ENCODE measurements at regions not wholly inside any gene's neighbourhood (a gene's known extent, or its start where the extent isn't known, plus 50 kb on each side); places are given as distances from the start of the nearest gene placed in this dataset.
A peak's percentile ranks its signal among the peaks of the same experiment; 100 is the strongest.

DNA sequence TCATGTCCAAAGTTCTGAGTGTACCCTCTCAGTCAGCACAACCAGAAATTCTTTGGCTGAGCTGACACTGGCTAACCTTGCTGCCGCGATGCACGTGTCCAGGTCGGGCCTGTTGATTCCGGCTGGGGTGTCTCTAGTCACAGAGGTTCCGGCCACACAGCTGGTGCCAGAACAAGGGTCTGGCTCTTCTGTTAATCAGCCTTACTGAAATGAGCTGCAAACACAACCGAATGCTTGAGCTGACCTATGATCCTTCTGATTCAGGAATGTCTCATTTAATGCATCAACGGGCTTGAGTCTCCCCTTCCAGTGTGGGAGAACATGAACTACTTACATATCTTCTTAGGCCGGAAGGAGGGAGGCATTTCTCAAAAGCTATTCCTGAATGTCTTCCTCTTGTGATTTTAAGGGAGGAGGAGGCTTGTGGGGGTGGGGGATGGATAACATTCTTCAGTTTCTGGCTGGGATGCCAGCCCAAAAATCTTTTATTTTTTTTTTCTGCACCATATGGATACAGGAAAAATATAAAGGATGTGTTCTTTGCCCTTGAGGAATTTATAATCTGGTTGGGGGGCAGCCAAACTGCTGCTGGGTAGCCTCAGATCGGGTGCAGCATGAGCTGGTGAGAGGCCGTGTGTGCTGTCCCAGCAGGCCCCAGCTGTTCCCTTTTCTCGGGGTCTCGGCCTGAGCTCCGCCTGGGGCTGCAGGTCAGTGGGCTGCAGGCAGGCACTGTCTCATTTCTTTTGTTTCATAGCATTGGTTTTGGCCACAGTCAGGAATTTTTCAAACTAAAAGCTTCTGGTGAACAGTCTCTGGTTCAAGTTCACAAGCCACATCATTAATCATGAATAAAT lies 319.1 kb upstream of the TBL1XR1 start (continued):
- TF ChIP-seq TBP (CRISPR knock-in tag; IDR thresholded peaks at IDR 0.05) (no peak), CCAR2 (optimal IDR thresholded peaks at IDR 0.05; ENCODE audit: low read depth, low read length) (no peak), RBAK (CRISPR knock-in tag; IDR thresholded peaks at IDR 0.05) (no peak), HBP1 (CRISPR knock-in tag; IDR thresholded peaks at IDR 0.05; ENCODE audit: low read depth) (no peak), ZSCAN31 (CRISPR knock-in tag; IDR thresholded peaks at IDR 0.05; ENCODE audit: low read depth) (no peak), POLR2AphosphoS2 (IDR thresholded peaks at IDR 0.05; ENCODE audit: low read depth, low read length) (no peak), ELF3 (CRISPR knock-in tag; IDR thresholded peaks at IDR 0.05) (peak; percentile 76), ZNF572 (CRISPR knock-in tag; IDR thresholded peaks at IDR 0.05) (no peak), CBX5 (CRISPR knock-in tag; IDR thresholded peaks at IDR 0.05; ENCODE audit: borderline replicate concordance) (peak; percentile 59; the same call in 1 of the 2 replicates), ZNF205 (CRISPR knock-in tag; IDR thresholded peaks at IDR 0.05) (no peak), RARG (CRISPR knock-in tag; IDR thresholded peaks at IDR 0.05; ENCODE audit: low read depth) (no peak), ERF (CRISPR knock-in tag; IDR thresholded peaks at IDR 0.05) (peak; percentile 68), ZNF136 (CRISPR knock-in tag; IDR thresholded peaks at IDR 0.05; ENCODE audit: low read depth) (no peak; the same call in 1 of the 2 replicates), CENPBD1 (CRISPR knock-in tag; IDR thresholded peaks at IDR 0.05; ENCODE audit: borderline replicate concordance, low read depth) (no peak), ZNF350 (CRISPR knock-in tag; IDR thresholded peaks at IDR 0.05; ENCODE audit: borderline replicate concordance, low read depth) (no peak), NBN (conservative IDR thresholded peaks at IDR 0.05) (no peak), ZNF678 (CRISPR knock-in tag; IDR thresholded peaks at IDR 0.05) (no peak)
- TF ChIP-seq, protein P1, sequence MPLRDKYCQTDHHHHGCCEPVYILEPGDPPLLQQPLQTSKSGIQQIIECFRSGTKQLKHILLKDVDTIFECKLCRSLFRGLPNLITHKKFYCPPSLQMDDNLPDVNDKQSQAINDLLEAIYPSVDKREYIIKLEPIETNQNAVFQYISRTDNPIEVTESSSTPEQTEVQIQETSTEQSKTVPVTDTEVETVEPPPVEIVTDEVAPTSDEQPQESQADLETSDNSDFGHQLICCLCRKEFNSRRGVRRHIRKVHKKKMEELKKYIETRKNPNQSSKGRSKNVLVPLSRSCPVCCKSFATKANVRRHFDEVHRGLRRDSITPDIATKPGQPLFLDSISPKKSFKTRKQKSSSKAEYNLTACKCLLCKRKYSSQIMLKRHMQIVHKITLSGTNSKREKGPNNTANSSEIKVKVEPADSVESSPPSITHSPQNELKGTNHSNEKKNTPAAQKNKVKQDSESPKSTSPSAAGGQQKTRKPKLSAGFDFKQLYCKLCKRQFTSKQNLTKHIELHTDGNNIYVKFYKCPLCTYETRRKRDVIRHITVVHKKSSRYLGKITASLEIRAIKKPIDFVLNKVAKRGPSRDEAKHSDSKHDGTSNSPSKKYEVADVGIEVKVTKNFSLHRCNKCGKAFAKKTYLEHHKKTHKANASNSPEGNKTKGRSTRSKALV (CRISPR knock-in tag; IDR thresholded peaks at IDR 0.05): 0 out of 2 replicates have a peak, but pooled peaks have one; percentile 71
- TF ChIP-seq, protein P2, sequence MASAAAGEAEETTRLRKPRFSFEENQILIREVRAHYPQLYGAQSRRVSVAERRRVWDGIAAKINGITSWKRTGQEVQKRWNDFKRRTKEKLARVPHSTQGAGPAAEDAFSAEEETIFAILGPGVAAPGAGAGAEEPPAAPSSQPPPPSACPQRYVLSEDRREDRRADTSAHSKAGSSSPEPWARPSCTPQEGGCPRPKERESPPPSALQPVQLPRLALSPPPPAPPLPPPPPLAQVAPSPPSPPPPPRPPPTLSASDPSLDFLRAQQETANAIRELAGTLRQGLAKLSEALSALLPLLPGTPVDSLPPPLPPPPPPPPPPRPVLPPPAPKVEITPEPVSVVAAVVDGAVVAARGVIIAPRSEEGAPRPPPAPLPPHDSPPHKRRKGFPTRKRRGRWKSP (CRISPR knock-in tag; IDR thresholded peaks at IDR 0.05): no peak
- TF ChIP-seq, protein P3, sequence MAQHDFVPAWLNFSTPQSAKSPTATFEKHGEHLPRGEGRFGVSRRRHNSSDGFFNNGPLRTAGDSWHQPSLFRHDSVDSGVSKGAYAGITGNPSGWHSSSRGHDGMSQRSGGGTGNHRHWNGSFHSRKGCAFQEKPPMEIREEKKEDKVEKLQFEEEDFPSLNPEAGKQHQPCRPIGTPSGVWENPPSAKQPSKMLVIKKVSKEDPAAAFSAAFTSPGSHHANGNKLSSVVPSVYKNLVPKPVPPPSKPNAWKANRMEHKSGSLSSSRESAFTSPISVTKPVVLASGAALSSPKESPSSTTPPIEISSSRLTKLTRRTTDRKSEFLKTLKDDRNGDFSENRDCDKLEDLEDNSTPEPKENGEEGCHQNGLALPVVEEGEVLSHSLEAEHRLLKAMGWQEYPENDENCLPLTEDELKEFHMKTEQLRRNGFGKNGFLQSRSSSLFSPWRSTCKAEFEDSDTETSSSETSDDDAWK (CRISPR knock-in tag; IDR thresholded peaks at IDR 0.05): no peak
- TF ChIP-seq, protein P4, sequence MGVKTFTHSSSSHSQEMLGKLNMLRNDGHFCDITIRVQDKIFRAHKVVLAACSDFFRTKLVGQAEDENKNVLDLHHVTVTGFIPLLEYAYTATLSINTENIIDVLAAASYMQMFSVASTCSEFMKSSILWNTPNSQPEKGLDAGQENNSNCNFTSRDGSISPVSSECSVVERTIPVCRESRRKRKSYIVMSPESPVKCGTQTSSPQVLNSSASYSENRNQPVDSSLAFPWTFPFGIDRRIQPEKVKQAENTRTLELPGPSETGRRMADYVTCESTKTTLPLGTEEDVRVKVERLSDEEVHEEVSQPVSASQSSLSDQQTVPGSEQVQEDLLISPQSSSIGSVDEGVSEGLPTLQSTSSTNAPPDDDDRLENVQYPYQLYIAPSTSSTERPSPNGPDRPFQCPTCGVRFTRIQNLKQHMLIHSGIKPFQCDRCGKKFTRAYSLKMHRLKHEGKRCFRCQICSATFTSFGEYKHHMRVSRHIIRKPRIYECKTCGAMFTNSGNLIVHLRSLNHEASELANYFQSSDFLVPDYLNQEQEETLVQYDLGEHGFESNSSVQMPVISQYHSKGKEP (CRISPR knock-in tag; IDR thresholded peaks at IDR 0.05): no peak
